ENCODE measurements at regions not wholly inside any gene's neighbourhood (a gene's known extent, or its start where the extent isn't known, plus 50 kb on each side); places are given as distances from the start of the nearest gene placed in this dataset.

DNA sequence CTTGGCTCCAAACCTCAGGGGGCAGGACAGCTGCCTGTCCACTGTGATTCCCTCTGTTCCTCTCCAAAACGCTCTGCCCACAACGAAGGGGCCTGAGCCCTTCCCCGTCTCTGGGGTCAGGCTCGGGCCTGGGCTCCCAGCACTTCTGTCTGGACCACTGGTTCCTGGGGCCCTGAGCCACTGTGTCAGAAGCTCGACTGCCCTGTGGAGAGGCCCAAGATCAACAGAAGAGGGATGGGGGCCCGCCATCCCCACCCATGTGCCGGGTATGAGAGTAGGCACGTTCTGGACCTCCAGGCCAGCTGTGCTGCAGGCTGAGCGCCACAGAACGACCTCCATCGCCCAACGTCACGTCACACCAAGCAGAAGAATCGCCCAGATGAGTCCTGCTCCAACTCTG lies 119.9 kb upstream of the HS6ST1 start:
- Mint-ChIP-seq H3K4me3 (ENCODE audit: low read depth) (no peak overlapping the region), H3K4me1 (ENCODE audit: low read depth) (peaks cover 12% of the 10 kb centered on the region), H3K36me3 (ENCODE audit: insufficient read depth) (no peaks in the 10 kb centered on the region), H3K27ac (no peak overlapping the region), H3K27me3 (peaks cover 28% of the 10 kb centered on the region), H3K9me3 (ENCODE audit: low read depth) (no peaks in the 10 kb centered on the region)
- DNase-seq (ENCODE audit: low spot score, unreplicated experiment): no peak
- TF ChIP-seq, protein P1, sequence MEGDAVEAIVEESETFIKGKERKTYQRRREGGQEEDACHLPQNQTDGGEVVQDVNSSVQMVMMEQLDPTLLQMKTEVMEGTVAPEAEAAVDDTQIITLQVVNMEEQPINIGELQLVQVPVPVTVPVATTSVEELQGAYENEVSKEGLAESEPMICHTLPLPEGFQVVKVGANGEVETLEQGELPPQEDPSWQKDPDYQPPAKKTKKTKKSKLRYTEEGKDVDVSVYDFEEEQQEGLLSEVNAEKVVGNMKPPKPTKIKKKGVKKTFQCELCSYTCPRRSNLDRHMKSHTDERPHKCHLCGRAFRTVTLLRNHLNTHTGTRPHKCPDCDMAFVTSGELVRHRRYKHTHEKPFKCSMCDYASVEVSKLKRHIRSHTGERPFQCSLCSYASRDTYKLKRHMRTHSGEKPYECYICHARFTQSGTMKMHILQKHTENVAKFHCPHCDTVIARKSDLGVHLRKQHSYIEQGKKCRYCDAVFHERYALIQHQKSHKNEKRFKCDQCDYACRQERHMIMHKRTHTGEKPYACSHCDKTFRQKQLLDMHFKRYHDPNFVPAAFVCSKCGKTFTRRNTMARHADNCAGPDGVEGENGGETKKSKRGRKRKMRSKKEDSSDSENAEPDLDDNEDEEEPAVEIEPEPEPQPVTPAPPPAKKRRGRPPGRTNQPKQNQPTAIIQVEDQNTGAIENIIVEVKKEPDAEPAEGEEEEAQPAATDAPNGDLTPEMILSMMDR (IDR thresholded peaks at IDR 0.05; ENCODE audit: unreplicated experiment): no peak

DNA sequence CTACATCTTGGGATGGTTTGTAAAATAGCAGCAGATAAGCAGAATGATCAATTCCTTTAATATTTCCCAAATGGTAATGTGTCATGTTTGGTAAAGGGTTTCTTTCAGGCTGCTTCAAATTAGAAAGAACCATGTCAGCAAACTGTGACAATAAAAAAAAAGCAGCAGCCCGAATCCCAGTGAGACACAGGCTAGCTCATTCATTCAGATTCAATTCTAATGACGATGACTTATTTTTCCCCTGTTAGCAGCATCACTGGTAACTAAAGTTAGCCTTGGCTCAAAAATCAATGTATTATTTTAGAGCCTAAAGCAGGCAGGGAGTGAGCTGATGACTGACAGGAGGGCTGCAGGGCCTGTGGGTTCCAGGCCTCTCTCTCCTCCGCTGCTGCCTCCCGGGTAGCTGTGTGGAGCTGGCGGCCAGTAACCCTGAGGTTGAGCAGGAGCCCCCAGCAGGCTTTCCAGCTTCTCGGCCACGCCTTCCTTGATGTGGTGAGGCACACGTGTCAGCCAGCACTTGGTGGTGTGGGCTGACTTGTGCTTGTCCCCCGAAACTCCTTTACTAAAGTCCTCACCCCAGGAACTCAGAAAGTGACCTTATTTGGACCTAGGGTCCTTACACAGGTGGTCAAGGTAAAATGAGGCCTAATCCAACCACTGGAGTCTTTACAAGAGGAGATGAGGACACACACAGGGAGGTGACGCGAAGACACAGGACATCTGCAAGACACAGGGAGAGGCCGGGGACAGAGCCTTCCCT lies 120.5 kb upstream of the HS6ST1 start:
- DNase-seq (ENCODE audit: low spot score, unreplicated experiment): no peak
- TF ChIP-seq, protein P1 (IDR thresholded peaks at IDR 0.05; ENCODE audit: unreplicated experiment): no peak
- Mint-ChIP-seq H3K9me3 (ENCODE audit: low read depth) (no peaks in the 10 kb centered on the region), H3K4me1 (ENCODE audit: low read depth) (peaks cover 12% of the 10 kb centered on the region), H3K27ac (no peak overlapping the region), H3K36me3 (ENCODE audit: insufficient read depth) (no peaks in the 10 kb centered on the region), H3K27me3 (peaks cover 26% of the 10 kb centered on the region), H3K4me3 (ENCODE audit: low read depth) (no peak overlapping the region)

DNA sequence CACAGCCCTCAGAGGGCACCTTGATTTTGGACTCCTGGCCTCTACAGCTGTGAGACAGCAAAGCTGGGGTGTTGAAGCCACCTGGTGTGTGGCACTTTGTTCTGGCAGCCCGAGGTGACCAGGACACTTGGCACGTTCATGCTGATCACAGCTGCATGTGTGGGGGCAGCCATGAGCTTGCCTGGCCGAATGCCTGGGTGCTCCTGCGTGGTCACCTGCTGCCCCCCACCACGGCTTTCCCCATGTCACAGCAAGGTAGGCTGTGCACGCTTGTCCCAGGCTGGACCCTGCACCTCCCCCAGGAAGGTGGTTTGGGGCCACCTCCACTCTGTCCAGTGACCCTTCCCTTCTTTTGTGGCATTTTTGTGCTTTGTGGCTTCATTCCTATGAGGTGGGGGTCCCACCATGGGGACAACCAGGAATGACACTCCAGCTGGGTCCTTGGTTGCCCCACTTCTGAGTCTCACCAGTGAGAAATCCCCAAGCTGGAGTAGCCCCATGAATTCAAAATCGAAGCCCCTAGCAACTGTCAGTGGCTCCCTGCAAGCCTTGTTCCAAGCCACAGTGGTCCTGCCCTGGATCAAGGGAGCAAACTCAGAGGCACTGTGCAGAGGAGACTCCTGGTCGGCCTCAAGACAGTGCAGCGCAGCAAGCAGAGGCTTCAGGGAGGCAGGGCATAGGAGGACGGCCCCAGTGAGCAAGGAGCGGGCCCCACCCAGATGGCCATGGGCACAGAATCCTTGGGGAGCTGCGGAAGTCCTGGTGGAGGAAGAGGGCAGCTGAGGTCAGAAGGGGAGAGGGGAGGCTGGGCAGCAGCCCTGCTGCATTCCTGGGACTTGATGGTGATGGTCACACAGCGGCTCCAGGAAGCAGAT lies 121.4 kb upstream of the HS6ST1 start:
- Mint-ChIP-seq H3K4me3 (ENCODE audit: low read depth) (no peak overlapping the region), H3K4me1 (ENCODE audit: low read depth) (peaks cover 12% of the 10 kb centered on the region), H3K36me3 (ENCODE audit: insufficient read depth) (no peaks in the 10 kb centered on the region), H3K27ac (peak overlapping the region; percentile 69), H3K27me3 (peaks cover 20% of the 10 kb centered on the region), H3K9me3 (ENCODE audit: low read depth) (no peaks in the 10 kb centered on the region)
- peak; percentile 0 for DNase-seq (ENCODE audit: low spot score, unreplicated experiment)
- TF ChIP-seq, protein P1 (IDR thresholded peaks at IDR 0.05; ENCODE audit: unreplicated experiment): no peak

DNA sequence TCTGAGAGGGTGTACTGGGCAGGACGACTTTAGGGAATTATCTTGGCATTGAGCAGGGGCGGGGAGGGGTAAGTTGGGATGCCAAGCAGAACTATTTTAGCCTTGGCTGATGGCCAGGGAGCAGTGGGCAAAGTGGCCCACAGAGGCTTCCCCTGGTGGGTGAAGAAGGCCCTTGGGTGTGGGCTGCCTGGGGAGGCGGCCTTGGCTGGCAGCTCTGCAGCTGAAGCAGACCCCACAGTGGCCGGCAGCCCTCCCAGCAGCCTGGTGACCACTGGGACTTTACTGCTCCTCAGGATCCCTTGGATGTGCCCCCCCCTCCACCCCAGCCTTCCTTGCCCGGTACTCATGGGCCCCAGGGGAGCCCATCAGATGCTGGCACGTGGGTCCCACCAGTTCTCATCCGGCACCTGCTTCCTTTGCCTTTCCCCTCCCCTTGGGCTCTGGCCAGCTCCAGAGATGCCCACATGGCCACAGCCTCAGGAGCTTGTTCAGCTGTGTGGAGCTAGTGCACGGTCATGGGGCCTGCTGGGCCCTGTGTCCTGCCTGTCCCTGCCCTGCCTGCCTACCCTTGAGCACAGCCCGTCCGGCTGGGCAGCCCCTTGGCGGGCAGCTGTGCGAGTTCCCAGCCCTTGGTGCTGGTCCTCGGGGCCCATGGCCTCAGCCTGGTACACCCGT lies 122.1 kb upstream of the HS6ST1 start:
- TF ChIP-seq, protein P1 (IDR thresholded peaks at IDR 0.05; ENCODE audit: unreplicated experiment): no peak
- peak; percentile 5 for DNase-seq (ENCODE audit: low spot score, unreplicated experiment)
- no peaks in the 10 kb centered on the region for H3K36me3 Mint-ChIP-seq (ENCODE audit: insufficient read depth)
- peaks cover 19% of the 10 kb centered on the region for H3K27me3 Mint-ChIP-seq
- peak overlapping the region; percentile 69 for H3K27ac Mint-ChIP-seq
- no peaks in the 10 kb centered on the region for H3K9me3 Mint-ChIP-seq (ENCODE audit: low read depth)
- H3K4me1 Mint-ChIP-seq (ENCODE audit: low read depth): peaks cover 12% of the 10 kb centered on the region
- H3K4me3 Mint-ChIP-seq (ENCODE audit: low read depth): no peak overlapping the region
